Neural progenitor cell (in vitro differentiated cells): ENCODE measurements at regions not wholly inside any gene's neighbourhood (a gene's known extent, or its start where the extent isn't known, plus 50 kb on each side); places are given as distances from the start of the nearest gene placed in this dataset.
A peak's percentile ranks its signal among the peaks of the same experiment; 100 is the strongest.

ENCODE experiments used
- DNase-seq: peaks from one replicate; pipeline ENCODE4 v3.0.0-alpha.2; 2016; ENCODE audit warnings: low spot score
- H2AFZ ChIP-seq: fragments of 200-600 bp; sonication (generic); replicated peaks from 2 replicates; pipeline ENCODE4 v1.6.1; 2016; ENCODE audit warnings: antibody characterized with exemption
- H3F3A ChIP-seq: fragments of 200-600 bp; sonication (generic); 2 replicates; pipeline ENCODE4 v1.6.1; 2016; ENCODE audit warnings: antibody characterized with exemption, low read depth
- H3K27ac ChIP-seq: fragments of 200-600 bp; sonication (generic); 2 replicates; pipeline ENCODE4 v1.5.1; 2016; ENCODE audit warnings: mild to moderate bottlenecking
- H3K27me3 ChIP-seq: fragments of 200-600 bp; sonication (generic); 2 replicates; pipeline ENCODE4 v1.6.1; 2016; ENCODE audit warnings: mild to moderate bottlenecking, moderate library complexity
- H3K36me3 ChIP-seq: fragments of 200-600 bp; sonication (generic); 2 replicates; pipeline ENCODE4 v1.5.1; 2016
- H3K4me1 ChIP-seq: fragments of 200-600 bp; sonication (generic); 2 replicates; pipeline ENCODE4 v1.6.1; 2016; ENCODE audit warnings: mixed run types
- H3K4me2 ChIP-seq: fragments of 200-600 bp; sonication (generic); 2 replicates; pipeline ENCODE4 v1.6.1; 2016
- H3K4me3 ChIP-seq: fragments of 200-600 bp; sonication (generic); 2 replicates; pipeline ENCODE4 v1.5.1; 2016
- H3K79me2 ChIP-seq: fragments of 200-600 bp; sonication (generic); 2 replicates; pipeline ENCODE4 v1.6.1; 2016; ENCODE audit warnings: low read depth
- H3K9ac ChIP-seq: fragments of 200-600 bp; sonication (generic); 2 replicates; pipeline ENCODE4 v1.6.1; 2016
- H3K9me3 ChIP-seq: fragments of 200-600 bp; sonication (generic); 2 replicates; pipeline ENCODE4 v1.5.1; 2016; ENCODE audit warnings: low read depth
- H4K20me1 ChIP-seq: fragments of 200-600 bp; sonication (generic); 2 replicates; pipeline ENCODE4 v1.6.1; 2016; ENCODE audit warnings: low read depth
- H3K27ac Mint-ChIP-seq: 3 replicates; pipeline ENCODE4 v1.8.0; 2021; ENCODE audit warnings: mixed read lengths
- H3K27me3 Mint-ChIP-seq: 2 replicates; pipeline ENCODE4 v1.8.0; 2022; ENCODE audit warnings: low read depth, mild to moderate bottlenecking, inconsistent platforms, moderate library complexity, mixed read lengths; ENCODE audit not compliant: insufficient read depth
- H3K36me3 Mint-ChIP-seq: 3 replicates; pipeline ENCODE4 v1.8.0; 2021; ENCODE audit warnings: mixed read lengths
- H3K4me1 Mint-ChIP-seq: 3 replicates; pipeline ENCODE4 v1.8.0; 2021; ENCODE audit warnings: mixed read lengths
- H3K4me3 Mint-ChIP-seq: 3 replicates; pipeline ENCODE4 v1.8.0; 2021; ENCODE audit warnings: mild to moderate bottlenecking, moderate library complexity, mixed read lengths
- H3K9me3 Mint-ChIP-seq: 3 replicates; pipeline ENCODE4 v1.8.0; 2020; ENCODE audit warnings: mixed read lengths
- EZH2 ChIP-seq: fragments of 200-600 bp; sonication (generic); IDR thresholded peaks from 2 replicates; pipeline ENCODE4 v1.6.1; 2017; ENCODE audit warnings: antibody characterized with exemption, mild to moderate bottlenecking, moderate library complexity
- EZH2phosphoT487 ChIP-seq: fragments of 200-600 bp; sonication (generic); IDR thresholded peaks from 2 replicates; pipeline ENCODE4 v1.6.1; 2017; ENCODE audit warnings: antibody characterized with exemption
- TF ChIP-seq, protein P1 (sequence below): fragments of 200-600 bp; sonication (generic); IDR thresholded peaks from 2 replicates; pipeline ENCODE4 v1.5.1; 2017; ENCODE audit warnings: antibody characterized with exemption, mild to moderate bottlenecking

- Histone ChIP-seq H3K27ac (no peak overlapping the region), H3K4me3 (no peak overlapping the region), H3K4me1 (no peaks in the 10 kb centered on the region), H3K27me3 (no peaks in the 10 kb centered on the region), H3K4me2 (no peak overlapping the region), H3K9me3 (peaks cover 4% of the 10 kb centered on the region), H4K20me1 (no peaks in the 10 kb centered on the region), H3K79me2 (no peaks in the 10 kb centered on the region), H3K9ac (no peak overlapping the region), H3K36me3 (peaks cover 3% of the 10 kb centered on the region), H3F3A (no peaks in the 10 kb centered on the region), H2AFZ (no peak overlapping the region)
- Mint-ChIP-seq H3K36me3 (peaks cover 3% of the 10 kb centered on the region), H3K4me3 (no peak overlapping the region), H3K27me3 (no peaks in the 10 kb centered on the region), H3K4me1 (peaks cover 18% of the 10 kb centered on the region), H3K9me3 (peaks cover 30% of the 10 kb centered on the region), H3K27ac (no peak overlapping the region)
- DNase-seq: no peak
- TF ChIP-seq, protein P1, sequence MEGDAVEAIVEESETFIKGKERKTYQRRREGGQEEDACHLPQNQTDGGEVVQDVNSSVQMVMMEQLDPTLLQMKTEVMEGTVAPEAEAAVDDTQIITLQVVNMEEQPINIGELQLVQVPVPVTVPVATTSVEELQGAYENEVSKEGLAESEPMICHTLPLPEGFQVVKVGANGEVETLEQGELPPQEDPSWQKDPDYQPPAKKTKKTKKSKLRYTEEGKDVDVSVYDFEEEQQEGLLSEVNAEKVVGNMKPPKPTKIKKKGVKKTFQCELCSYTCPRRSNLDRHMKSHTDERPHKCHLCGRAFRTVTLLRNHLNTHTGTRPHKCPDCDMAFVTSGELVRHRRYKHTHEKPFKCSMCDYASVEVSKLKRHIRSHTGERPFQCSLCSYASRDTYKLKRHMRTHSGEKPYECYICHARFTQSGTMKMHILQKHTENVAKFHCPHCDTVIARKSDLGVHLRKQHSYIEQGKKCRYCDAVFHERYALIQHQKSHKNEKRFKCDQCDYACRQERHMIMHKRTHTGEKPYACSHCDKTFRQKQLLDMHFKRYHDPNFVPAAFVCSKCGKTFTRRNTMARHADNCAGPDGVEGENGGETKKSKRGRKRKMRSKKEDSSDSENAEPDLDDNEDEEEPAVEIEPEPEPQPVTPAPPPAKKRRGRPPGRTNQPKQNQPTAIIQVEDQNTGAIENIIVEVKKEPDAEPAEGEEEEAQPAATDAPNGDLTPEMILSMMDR: no peak
- TF ChIP-seq EZH2 (no peak), EZH2phosphoT487 (no peak)
Measured at GRCh38 chr6:113120224-113120581, 736.9 kb upstream of the MARCKS start.

DNA sequence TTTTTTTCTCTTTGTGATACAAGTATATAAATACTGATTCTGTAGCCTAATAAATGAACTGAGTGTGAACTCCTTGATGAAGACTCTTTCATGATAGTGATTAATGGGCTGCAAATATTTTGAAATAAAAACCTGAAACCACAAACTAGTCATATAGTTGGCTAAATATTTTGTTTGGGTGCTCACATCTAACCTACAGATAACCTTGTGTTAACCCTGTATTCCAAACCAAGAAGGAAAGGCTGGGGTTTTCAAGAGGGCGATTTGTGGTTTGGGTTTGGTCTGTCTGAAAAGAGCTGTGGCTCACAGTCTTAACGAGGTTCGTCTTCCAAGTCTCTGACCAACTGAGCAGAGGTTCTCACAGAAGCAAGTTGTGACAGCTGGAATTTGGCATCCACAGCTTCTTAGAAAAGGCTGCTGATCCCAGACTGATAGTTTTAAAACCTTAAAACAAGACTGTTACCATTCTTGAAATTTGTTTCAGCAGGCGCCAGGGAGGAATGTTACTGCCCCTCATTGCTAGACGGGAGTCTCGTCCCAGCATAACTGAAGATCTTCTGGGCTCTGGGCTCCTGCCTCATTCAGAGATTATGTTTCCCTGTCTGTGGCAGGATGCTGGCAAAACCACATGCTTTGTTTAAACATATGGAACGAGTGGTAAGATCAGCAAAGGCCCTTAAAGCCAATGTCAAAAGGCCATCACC is 736.4 kb upstream of the MARCKS start:
- H3K36me3 Mint-ChIP-seq: peaks cover 3% of the 10 kb centered on the region
- H3K9me3 Mint-ChIP-seq: peaks cover 26% of the 10 kb centered on the region
- Histone ChIP-seq H2AFZ (peak overlapping the region; percentile 12), H3K79me2 (no peaks in the 10 kb centered on the region), H3K27ac (no peak overlapping the region), H3K36me3 (peaks cover 3% of the 10 kb centered on the region), H3F3A (no peaks in the 10 kb centered on the region), H3K9me3 (peaks cover 4% of the 10 kb centered on the region), H3K27me3 (no peaks in the 10 kb centered on the region), H3K4me2 (no peak overlapping the region), H3K9ac (no peak overlapping the region), H3K4me3 (no peak overlapping the region), H3K4me1 (no peaks in the 10 kb centered on the region), H4K20me1 (no peaks in the 10 kb centered on the region)
- no peak overlapping the region for H3K4me3 Mint-ChIP-seq
- H3K4me1 Mint-ChIP-seq: peaks cover 18% of the 10 kb centered on the region
- H3K27ac Mint-ChIP-seq: peak overlapping the region; percentile 64
- no peaks in the 10 kb centered on the region for H3K27me3 Mint-ChIP-seq
- TF ChIP-seq EZH2phosphoT487: no peak
- no peak for TF ChIP-seq EZH2
- TF ChIP-seq, protein P1: no peak
- peak; percentile 19 for DNase-seq

- H3K4me3 Mint-ChIP-seq: no peak overlapping the region
- H3K4me2 ChIP-seq: no peak overlapping the region
- H3K4me3 ChIP-seq: no peak overlapping the region
- DNase-seq: no peak
- H3K9me3 ChIP-seq: peaks cover 4% of the 10 kb centered on the region
- no peaks in the 10 kb centered on the region for H4K20me1 ChIP-seq
- no peak overlapping the region for H3K27ac Mint-ChIP-seq
- H2AFZ ChIP-seq: no peak overlapping the region
- H3K27me3 Mint-ChIP-seq: no peaks in the 10 kb centered on the region
- no peaks in the 10 kb centered on the region for H3K4me1 ChIP-seq
- peaks cover 2% of the 10 kb centered on the region for H3K36me3 Mint-ChIP-seq
- H3K79me2 ChIP-seq: no peaks in the 10 kb centered on the region
- peaks cover 20% of the 10 kb centered on the region for H3K4me1 Mint-ChIP-seq
- peaks cover 20% of the 10 kb centered on the region for H3K9me3 Mint-ChIP-seq
- peaks cover 3% of the 10 kb centered on the region for H3K36me3 ChIP-seq
- H3F3A ChIP-seq: no peaks in the 10 kb centered on the region
- H3K9ac ChIP-seq: no peak overlapping the region
- no peaks in the 10 kb centered on the region for H3K27me3 ChIP-seq
- H3K27ac ChIP-seq: no peak overlapping the region
- no peak for TF ChIP-seq EZH2
- TF ChIP-seq EZH2phosphoT487: no peak
- TF ChIP-seq, protein P1: no peak
Measured at GRCh38 chr6:113121571-113121970, 735.6 kb upstream of the MARCKS start.
